Loucy (cell line): ENCODE measurements at regions not wholly inside any gene's neighbourhood (a gene's known extent, or its start where the extent isn't known, plus 50 kb on each side); places are given as distances from the start of the nearest gene placed in this dataset.

Experiments
- CTCF ChIP-seq: fragments of 200-600 bp; sonication (generic); conservative IDR thresholded peaks from 2 replicates; pipeline ENCODE4 v1.5.1; 2014; ENCODE audit warnings: mild to moderate bottlenecking, antibody characterized with exemption, low read length
- EZH2phosphoT487 ChIP-seq: fragments of 200-600 bp; IDR thresholded peaks from 2 replicates; pipeline ENCODE4 v1.6.1; 2018; ENCODE audit warnings: antibody characterized with exemption, mild to moderate bottlenecking, moderate library complexity, borderline replicate concordance

- TF ChIP-seq CTCF, result no peak
- no peak for TF ChIP-seq EZH2phosphoT487
These were observed 217.5 kb upstream of the E2F8 start for GRCh38 chr11:19458231-19458630.
